ENCODE measurements at regions not wholly inside any gene's neighbourhood (a gene's known extent, or its start where the extent isn't known, plus 50 kb on each side); places are given as distances from the start of the nearest gene placed in this dataset.

GRCh38 chr11:120056301-120057027 is 81.4 kb downstream of the TRIM29 start (continued):
- TF ChIP-seq ZNF462 (CRISPR knock-in tag; IDR thresholded peaks at IDR 0.05) (no peak), POLR2AphosphoS5 (IDR thresholded peaks at IDR 0.05; ENCODE audit: low read depth) (no peak), STAT1 (IDR thresholded peaks at IDR 0.05; ENCODE audit: unreplicated experiment) (no peak), ZNF331 (CRISPR knock-in tag; IDR thresholded peaks at IDR 0.05; ENCODE audit: low read depth) (no peak), ETS1 (IDR thresholded peaks at IDR 0.05) (no peak), CTCF (conservative IDR thresholded peaks at IDR 0.05; ENCODE audit: low read depth in 2 of 2) (no peak), REST (IDR thresholded peaks at IDR 0.05; ENCODE audit: unreplicated experiment) (no peak)
